Stimulated activated naive CD4-positive, alpha-beta T cell (primary cell): ENCODE measurements at regions not wholly inside any gene's neighbourhood (a gene's known extent, or its start where the extent isn't known, plus 50 kb on each side); places are given as distances from the start of the nearest gene placed in this dataset.
"Not testable (repeated sequence)": the region's sequence is repeated elsewhere in the genome, so short reads cannot be mapped to it uniquely, and the experiment has no call there.

Experiments used
- DNase-seq, 6 experiments: peaks; one replicate each; lab custom pipeline; 2025; lab: John Stamatoyannopoulos, UW

DNA sequence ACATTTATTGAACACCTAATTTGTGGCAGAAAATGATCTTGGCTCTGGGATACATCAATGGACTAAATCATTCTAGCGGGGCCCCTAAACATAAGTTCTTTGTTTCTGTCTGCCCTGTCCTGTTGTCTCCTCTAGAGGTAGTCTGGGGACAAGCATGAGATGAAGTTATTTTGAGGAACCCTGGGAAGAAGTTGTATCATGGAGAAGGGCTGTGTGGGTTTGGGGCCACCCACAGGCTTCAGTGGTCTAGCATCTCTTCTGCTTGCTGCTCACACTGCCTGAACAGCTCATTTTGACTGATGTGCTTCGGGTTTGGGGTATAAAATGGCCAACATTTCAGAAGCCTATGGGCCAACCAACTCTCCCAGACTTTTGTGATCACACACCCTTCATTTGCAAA, 50.3 kb upstream of the OSBPL11 start:
- no peak for DNase-seq

DNA sequence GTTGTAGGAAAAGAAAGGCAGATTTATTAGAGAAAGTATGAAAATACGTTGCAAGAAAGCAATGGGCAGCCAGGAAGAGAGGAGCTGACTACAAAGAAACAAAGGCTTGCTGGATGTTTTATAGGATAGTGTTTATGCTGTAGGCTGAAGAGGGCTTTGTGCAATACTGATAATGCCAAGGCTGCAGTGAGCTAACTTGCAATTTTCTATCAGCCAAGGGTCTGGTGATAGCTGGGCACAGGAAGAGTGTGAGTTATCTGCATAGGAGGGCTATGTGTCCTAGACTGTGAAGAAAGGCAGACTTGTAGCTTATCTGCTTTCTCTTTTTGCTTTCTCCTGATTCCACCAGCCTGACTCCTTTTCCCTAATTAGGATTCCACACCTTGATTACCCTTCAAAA, 51.3 kb upstream of the OSBPL11 start:
- DNase-seq, result no peak

GRCh38 chr3:125647318-125648014, 52.2 kb upstream of the OSBPL11 start:
- no peak for DNase-seq

GRCh38 chr3:125651244-125651643, 55.9 kb upstream of the OSBPL11 start:
- no peak for DNase-seq

DNA sequence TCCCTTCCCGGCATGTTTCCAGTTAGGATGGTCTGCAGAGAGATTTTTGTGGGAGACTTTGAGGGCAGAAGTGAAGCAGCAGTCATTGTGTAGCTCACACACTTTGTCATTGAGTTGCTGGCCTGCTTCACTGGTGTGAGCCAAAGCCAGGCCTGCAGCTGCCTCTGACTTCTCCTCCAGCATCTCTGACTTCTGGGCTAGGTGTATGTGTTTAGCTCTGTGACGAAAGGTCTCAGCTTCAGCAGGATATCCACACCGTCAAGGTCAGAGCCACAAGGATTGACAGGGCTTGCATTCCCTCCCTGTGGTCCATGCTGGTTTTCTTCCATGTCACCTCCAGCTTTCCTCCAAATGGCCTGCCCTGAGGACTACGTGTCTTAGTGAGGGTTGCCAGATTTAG, 57.1 kb upstream of the OSBPL11 start:
- DNase-seq, result no peak

GRCh38 chr3:125654526-125654925, 59.2 kb upstream of the OSBPL11 start:
- DNase-seq, result no peak

DNA sequence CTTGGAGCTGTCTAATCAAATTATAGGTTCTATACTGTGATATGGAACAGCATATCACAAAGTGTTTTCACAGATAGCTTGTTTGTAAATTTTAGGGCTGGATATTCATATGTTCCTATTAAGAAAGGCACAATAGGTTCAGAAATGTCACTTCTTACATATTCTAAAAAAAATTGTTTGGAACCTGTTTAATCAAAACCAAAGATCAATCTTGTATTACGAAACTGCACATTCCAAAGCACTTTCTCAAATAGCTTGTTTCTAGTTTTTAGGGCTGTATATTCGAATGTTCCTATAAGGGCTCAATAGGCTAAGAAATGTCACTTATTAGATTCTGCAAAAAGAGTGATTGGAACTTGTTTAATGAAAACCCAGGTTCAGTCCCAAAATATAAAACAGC, 67.4 kb upstream of the OSBPL11 start:
- no peak for DNase-seq

DNA sequence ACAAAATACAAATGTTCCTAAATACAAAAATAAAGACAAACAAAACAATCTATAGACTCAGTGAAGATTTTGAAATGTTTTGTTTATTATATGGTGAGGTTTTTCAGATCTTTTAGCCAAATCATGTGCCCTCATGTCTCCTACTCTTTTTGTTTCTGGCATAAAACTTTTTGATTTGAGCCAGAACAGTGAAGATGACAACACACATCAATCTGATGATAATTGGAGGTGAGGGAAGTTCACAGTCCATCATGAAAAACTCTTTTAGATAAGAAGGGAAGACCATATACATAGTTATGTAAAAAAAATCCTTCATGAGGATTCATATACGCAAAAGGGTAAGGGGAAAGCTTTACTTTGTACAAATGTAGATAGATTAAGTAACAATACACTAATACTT, 75.1 kb upstream of the OSBPL11 start:
- no peak for DNase-seq

DNA sequence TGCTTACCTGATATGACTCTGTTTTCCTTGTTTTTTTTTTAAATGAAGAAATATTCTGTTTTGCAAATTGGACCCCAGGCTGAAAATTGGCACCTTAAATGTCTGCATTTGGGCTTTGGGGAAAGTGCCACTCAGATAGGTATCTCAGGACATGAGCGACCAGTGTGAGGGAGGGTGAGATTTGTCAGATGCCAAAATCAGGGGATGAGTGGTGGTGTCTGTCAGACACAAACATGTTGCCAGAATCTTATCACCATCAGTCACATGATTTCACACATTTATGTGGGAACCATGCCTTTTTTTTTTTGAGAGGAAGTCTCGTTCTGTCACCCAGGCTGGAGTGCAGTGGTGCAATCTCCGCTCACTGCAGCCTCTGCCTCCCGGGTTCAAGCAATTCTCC, 75.6 kb upstream of the OSBPL11 start:
- no peak for DNase-seq

DNA sequence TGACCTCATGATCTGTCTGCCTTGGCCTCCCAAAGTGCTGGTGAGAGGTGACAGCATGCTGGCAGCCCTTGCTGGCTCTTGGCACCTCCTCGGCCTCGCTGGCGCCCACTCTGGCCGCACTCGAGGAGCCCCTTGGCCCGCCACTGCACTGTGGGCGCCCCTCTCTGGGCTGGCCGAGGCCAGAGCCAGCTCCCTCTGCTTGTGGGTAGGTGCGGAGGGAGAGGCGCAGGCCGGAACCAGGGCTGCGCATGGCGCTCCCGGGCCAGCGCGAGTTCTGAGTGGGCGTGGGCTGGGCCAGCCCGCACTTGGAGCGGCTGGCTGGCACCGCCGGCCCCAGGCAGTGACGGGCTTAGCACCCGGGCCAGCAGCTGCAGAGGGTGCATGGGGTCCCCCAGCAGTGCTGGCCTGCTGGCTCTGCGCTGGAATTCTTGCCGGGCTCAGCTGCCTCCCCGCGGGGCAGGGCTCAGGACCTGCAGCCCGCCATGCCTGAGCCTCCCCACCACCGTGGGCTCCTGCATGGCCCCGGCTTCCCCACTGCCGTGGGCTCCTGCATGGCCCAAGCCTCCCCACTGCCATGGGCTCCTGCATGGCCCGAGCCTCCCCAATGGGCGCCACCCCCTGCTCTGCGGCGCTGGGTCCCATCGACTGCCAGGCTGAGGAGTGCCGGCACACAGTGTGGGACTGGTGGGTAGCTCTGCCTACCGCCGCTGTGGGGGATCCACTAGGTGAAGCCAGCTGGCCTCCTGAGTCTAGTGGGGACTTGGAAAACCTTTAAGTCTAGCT, 76.4 kb upstream of the OSBPL11 start:
- no peak for DNase-seq

DNA sequence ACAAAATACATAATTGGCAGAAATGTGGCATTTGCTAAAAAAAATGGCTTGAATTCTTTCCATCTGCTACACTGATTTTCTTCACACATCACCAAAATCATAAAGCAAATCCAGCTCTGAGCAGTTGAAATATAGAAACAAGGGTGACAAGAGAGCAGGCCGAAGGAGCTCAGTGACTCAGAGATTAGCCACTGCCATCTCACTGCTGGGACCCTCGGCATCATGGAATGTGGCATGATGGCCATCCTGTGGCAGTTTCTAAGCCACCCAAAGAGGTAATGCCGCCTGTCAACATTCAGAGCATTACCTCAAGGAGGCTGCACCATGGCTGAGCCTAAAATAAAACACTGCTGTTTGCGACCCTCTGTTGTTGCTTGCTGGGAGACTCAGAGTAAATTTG, 80.5 kb upstream of the OSBPL11 start:
- DNase-seq, result no peak

DNA sequence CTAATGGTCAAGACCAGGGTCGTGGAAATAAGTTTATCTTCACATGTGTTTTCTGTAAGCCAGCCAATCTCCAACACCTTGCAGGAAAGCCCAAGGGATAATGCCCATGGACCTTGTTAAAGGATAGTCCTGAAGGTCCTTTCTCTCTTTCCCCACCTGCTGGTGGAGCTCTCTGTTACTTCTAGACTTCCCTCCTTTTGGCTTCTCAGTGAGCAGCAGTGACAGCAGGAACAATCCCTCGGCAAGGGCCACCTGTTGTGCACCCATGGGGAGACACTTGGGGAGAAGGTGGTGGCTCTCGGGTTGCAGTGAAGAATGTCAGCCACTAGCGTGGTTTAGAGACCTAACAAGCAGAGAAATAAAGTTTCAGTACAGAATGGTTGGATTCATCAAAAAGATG, 84.0 kb upstream of the OSBPL11 start:
- DNase-seq, result no peak

GRCh38 chr3:125681146-125681545, 85.8 kb upstream of the OSBPL11 start:
- no peak for DNase-seq

DNA sequence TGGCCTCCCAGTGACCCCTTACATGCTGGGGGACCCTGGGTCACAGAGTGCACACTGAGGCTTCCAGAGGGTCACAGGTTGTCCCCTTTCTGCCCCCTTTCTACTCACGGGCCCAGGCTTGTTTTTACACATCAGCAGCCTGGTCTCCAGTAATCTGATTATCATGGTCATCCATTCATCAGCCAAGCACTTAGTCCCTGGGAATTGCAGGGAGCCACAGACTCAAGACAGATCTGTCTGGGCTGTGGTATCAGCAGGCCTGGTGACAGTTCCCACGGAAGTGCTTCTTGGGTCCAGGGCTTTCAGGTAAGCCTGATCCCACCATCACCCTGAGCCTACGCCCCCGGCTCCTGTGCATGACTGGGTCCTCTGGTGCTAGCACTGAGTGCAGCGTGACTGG, 86.6 kb upstream of the OSBPL11 start:
- DNase-seq, result not testable (repeated sequence)

DNA sequence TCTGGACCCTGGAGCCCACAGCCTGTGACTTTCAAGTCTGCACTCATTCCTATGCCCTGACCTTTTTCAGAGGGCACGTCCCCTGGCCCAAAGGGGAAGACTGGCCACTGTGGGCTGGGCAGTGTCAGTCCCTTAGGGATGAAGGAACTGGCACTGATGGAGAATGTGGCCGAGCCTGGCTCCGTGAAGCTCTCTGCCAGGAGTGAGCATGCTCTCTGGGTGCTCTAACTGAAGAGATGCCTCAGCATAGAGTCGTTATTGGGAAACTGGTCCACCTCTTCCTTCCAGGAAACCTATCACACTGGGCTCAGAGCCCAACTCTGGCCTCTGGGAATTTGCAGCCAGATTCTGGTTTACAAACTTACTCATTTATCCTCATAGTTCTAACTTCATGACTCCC, 87.3 kb upstream of the OSBPL11 start:
- not testable (repeated sequence) for DNase-seq

DNA sequence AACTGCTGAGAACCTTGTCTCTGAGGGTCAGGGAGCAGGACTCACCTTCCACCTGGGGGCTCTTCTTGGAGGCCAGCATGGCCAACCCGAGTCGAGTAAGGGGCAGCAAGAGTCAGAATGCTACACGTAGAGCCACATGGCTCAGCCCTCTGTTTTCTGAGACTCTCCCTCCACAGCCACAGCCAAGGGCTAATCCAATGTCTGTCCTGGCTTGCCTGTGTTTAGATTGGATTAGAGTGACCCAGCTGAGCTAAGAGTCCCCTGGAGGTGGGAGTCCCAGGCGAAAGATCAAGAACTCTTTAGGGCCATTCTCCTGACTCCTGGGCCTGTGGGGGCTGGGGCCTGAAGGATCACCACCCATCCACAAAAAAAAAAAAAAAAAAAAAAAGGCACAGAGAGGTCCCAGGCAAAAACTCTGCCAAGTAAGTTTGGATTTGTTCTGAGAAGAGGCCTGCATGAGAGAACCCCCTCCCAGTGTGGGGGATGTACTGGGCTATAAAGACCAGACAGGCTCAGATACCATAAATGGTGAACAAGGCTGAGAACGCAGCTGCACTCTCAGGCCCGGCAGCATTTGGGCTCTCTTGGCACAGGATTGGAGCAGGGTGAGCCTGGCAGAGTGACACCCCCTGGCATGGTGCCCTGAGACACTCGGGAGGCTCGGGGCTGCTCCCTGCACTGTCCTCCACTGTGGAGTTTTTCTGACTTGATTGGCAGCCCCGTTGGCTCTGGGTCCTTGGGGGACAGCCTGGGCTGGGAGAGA, 88.0 kb upstream of the OSBPL11 start:
- DNase-seq, result no peak

DNA sequence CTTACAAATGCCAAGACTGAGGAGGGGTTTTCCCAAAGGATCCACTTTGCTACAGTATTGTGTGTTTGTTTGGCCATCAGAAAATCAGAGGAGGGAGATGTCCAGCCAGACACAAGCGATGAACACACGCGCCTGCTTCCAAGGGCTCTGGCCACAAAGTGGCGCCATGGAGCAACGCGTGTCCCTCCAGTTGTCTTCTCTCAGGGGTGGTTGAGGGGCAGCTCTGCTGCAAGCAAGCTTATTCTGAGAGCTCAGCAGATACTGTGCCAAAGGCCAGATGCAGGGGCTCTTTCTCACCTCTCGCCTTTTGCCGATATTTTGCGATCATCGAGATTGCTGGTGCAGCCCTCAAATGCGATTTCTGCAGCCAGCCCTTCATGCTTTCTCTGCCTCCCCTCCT, 88.9 kb upstream of the OSBPL11 start:
- DNase-seq, result no peak

GRCh38 chr3:125685741-125686140, 90.4 kb upstream of the OSBPL11 start:
- DNase-seq, result not testable (repeated sequence)

GRCh38 chr3:125692361-125692760, 97.1 kb upstream of the OSBPL11 start:
- no peak for DNase-seq

DNA sequence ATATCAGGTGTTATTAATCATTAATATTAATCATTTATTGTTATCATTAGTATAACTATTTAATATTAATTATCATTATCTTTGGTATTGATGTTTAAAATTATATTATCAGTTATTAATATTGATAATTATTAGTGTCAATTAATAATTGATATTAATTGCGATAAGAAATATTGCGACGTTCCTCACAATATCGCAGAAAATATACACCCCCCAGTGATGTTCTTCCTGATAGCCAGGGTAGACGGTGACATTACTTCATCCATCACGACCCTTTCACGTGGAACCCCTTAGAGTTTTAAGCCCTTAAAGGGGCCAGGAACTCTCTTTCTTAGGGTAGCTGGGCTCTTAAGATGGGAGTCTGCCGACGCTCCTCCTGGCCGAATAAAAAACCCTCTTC, 98.6 kb upstream of the OSBPL11 start:
- DNase-seq, result no peak

- DNase-seq, result no peak
Observed at GRCh38 chr3:125694761-125695294, 99.5 kb upstream of the OSBPL11 start.

DNA sequence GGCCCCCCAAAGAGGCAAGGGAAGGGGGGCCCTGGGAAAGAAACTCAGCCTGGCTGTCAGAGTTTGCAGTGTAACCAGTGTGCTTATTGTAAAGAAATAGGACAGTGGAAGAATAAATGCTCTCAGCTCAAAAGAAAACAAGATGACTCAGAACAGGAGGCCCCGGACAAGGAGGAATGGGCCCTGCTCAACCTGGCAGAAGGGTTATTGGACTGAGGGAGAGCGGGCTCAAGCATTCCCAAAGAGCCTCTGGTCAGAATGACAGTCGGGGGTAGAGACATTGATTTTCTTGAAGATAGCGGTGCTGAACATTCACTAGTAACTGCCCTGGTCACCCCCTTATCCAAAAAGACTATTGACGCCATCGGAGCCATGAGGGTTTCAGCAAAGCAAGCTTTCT, 100.4 kb upstream of the OSBPL11 start:
- DNase-seq, result no peak

DNA sequence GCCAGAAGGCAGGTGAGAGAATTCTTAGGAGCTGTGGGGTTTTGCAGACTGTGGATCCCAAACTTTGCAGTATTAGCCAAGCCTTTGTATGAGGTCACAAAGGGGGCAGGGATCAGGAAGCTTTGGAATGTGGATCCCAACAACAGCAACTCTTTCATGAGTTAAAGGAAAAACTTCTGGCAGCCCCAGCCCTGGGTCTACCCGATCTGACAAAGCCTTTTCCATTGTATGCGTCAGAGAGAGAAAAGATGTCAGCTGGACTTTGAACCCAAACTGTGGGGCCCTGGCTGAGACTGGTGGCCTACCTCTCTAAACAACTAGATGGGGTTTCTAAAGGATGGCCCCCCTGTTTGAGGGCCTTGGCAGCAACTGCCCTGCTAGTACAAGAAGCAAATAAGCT, 101.8 kb upstream of the OSBPL11 start:
- not testable (repeated sequence) for DNase-seq
